ENCODE measurements at regions not wholly inside any gene's neighbourhood (a gene's known extent, or its start where the extent isn't known, plus 50 kb on each side); places are given as distances from the start of the nearest gene placed in this dataset.

DNA sequence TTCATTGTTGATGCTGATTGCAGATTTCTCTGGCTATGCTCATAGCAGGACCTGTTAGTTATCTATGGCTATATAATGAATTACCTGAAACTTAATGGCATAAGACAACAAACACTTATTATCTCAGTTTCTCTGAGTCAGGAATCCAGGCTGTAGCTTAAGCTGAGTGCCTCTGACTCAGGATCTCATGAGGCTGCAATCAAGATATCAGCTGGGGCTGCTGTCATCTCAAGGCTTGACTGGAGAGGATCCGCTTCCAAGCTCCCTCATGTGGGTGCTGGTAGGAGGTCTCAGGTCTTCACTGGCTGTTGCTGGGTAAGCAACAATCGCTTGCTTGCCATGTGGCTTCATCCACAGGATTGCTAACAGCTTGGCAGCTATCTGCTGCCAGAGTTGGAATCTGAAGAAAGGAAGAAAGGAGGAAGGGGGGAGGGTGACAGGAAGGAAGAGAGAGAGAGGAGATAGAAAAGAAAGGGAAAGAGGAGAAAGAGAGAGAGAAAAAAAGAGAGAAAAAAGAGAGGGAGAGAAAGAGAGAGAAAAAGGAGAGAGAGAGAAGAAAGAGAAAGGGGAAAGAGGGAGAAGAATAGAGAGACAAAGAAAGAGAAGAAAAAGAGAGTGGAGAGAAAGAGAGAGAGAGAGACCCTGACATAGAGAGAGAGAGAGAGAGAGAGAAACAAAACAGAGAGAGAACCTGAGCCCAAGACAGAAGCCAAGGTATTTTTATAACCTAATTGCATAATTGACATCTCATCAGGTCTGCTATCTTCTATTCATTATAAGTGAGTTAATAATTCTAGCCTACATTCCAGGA lies 579.0 kb upstream of the BTBD3 start:
- Histone ChIP-seq H3K4me2 (no peak overlapping the region), H3K4me3 (IDR thresholded peaks at IDR 0.05; ENCODE audit: insufficient read depth, low read depth, low read length) (no peak overlapping the region), H3K27me3 (ENCODE audit: insufficient read depth, low read depth) (no peaks in the 10 kb centered on the region), H3K9ac (no peak overlapping the region), H3K79me2 (ENCODE audit: insufficient read depth, low read depth) (no peaks in the 10 kb centered on the region), H3K4me1 (ENCODE audit: low read depth, poor library complexity, severe bottlenecking) (no peaks in the 10 kb centered on the region), H3K36me3 (ENCODE audit: insufficient read depth) (no peaks in the 10 kb centered on the region), H3K27ac (no peak overlapping the region), H4K20me1 (ENCODE audit: insufficient read depth) (no peaks in the 10 kb centered on the region), H2AFZ (ENCODE audit: low read depth) (no peak overlapping the region)
- TF ChIP-seq, protein P1, sequence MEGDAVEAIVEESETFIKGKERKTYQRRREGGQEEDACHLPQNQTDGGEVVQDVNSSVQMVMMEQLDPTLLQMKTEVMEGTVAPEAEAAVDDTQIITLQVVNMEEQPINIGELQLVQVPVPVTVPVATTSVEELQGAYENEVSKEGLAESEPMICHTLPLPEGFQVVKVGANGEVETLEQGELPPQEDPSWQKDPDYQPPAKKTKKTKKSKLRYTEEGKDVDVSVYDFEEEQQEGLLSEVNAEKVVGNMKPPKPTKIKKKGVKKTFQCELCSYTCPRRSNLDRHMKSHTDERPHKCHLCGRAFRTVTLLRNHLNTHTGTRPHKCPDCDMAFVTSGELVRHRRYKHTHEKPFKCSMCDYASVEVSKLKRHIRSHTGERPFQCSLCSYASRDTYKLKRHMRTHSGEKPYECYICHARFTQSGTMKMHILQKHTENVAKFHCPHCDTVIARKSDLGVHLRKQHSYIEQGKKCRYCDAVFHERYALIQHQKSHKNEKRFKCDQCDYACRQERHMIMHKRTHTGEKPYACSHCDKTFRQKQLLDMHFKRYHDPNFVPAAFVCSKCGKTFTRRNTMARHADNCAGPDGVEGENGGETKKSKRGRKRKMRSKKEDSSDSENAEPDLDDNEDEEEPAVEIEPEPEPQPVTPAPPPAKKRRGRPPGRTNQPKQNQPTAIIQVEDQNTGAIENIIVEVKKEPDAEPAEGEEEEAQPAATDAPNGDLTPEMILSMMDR (conservative IDR thresholded peaks at IDR 0.05; ENCODE audit: low read depth, low read length): no peak

DNA sequence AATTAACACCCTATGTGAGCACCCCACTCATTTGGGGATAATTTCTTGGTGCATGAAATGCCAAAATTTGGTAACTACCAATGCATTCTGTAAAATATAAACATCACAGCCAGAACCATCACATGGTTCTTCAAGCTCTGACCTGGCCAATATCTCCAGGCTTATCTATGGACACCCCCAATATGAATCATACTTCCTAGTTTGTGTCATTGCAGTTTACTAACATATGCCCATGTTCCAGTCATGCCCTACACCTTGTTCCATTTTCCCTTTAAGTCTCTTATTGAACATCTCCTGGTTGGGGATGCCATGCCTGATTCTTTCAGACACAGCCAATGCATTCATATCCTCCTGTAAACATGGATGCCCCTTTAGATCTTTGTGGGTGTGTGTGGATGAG lies 572.8 kb upstream of the BTBD3 start:
- H3K4me2 ChIP-seq: no peak overlapping the region
- no peak overlapping the region for H3K27ac ChIP-seq
- H3K27me3 ChIP-seq (ENCODE audit: insufficient read depth, low read depth): no peaks in the 10 kb centered on the region
- TF ChIP-seq, protein P1 (conservative IDR thresholded peaks at IDR 0.05; ENCODE audit: low read depth, low read length): no peak
- H3K9ac ChIP-seq: no peak overlapping the region
- no peak overlapping the region for H2AFZ ChIP-seq (ENCODE audit: low read depth)
- no peak overlapping the region for H3K4me3 ChIP-seq (IDR thresholded peaks at IDR 0.05; ENCODE audit: insufficient read depth, low read depth, low read length)
- H3K4me1 ChIP-seq (ENCODE audit: low read depth, poor library complexity, severe bottlenecking): no peaks in the 10 kb centered on the region
- no peaks in the 10 kb centered on the region for H4K20me1 ChIP-seq (ENCODE audit: insufficient read depth)
- no peaks in the 10 kb centered on the region for H3K36me3 ChIP-seq (ENCODE audit: insufficient read depth)
- H3K79me2 ChIP-seq (ENCODE audit: insufficient read depth, low read depth): no peaks in the 10 kb centered on the region

DNA sequence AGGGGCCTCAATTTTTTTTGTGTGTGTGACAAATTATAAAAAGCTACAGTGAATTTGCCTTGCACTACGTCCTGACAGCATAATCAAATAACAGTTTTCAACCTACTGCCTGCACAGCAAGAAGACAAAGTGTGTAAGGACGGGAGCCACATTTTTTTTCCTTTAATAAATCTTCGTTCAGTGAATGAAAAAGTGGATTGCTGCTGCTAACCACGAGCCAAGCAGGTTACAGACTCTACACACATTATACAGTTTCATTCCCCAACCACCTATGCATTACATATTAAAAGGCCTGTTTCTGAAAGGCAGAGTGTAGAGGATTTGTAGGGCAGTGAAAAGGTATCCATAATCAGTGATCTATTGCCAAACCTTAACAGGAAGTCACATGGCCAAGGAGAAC lies 570.0 kb upstream of the BTBD3 start:
- Histone ChIP-seq H3K4me2 (no peak overlapping the region), H3K79me2 (ENCODE audit: insufficient read depth, low read depth) (no peaks in the 10 kb centered on the region), H4K20me1 (ENCODE audit: insufficient read depth) (no peaks in the 10 kb centered on the region), H3K9ac (no peak overlapping the region), H3K4me1 (ENCODE audit: low read depth, poor library complexity, severe bottlenecking) (no peaks in the 10 kb centered on the region), H3K4me3 (IDR thresholded peaks at IDR 0.05; ENCODE audit: insufficient read depth, low read depth, low read length) (no peak overlapping the region), H3K27ac (no peak overlapping the region), H3K27me3 (ENCODE audit: insufficient read depth, low read depth) (no peaks in the 10 kb centered on the region), H3K36me3 (ENCODE audit: insufficient read depth) (no peaks in the 10 kb centered on the region), H2AFZ (ENCODE audit: low read depth) (no peak overlapping the region)
- TF ChIP-seq, protein P1 (conservative IDR thresholded peaks at IDR 0.05; ENCODE audit: low read depth, low read length): no peak

DNA sequence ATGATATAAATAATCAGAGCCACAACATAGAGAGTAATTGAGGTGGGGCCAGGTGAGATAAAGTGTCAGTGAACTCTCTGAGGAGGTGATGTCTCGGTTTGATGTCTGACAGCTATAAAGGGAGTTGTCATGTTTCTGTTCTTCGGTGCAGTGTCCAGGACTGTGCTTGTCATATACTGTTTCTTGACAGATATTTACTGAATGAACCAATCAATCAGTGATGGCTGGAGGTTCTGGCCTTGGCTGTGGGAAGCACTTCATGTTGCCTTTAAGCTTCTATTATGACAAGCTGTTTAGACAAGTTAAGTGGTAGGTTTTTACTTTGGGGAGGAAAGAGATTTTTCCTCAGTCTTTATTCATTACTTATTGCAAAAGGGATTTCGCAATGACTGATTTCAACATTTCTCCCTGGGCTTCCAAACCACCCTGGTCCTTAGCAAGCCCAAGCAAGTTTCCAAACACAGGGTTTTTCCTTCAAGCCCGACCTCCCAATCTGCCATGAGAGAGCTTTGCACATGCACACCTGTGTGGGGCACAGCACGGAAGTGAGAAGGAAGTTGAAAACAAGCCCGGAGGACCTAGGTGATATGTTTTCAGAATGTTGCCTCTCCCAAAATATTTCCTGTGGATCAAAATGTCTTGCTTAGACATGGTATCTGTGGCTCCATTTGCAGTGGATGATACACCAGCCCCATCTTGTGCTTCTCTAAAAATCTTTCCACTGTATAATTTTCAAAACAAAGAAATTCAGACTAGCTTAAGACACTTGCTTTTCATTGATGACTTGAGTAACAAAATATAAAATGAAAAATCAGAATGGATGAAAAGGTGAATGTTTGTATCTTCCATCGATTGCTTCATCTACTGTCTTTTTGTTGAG lies 567.3 kb upstream of the BTBD3 start:
- no peak overlapping the region for H3K4me3 ChIP-seq (IDR thresholded peaks at IDR 0.05; ENCODE audit: insufficient read depth, low read depth, low read length)
- H4K20me1 ChIP-seq (ENCODE audit: insufficient read depth): no peaks in the 10 kb centered on the region
- H3K27ac ChIP-seq: no peak overlapping the region
- TF ChIP-seq, protein P1 (conservative IDR thresholded peaks at IDR 0.05; ENCODE audit: low read depth, low read length): no peak
- no peaks in the 10 kb centered on the region for H3K27me3 ChIP-seq (ENCODE audit: insufficient read depth, low read depth)
- no peak overlapping the region for H3K9ac ChIP-seq
- no peaks in the 10 kb centered on the region for H3K79me2 ChIP-seq (ENCODE audit: insufficient read depth, low read depth)
- H3K4me2 ChIP-seq: no peak overlapping the region
- no peaks in the 10 kb centered on the region for H3K4me1 ChIP-seq (ENCODE audit: low read depth, poor library complexity, severe bottlenecking)
- no peak overlapping the region for H2AFZ ChIP-seq (ENCODE audit: low read depth)
- H3K36me3 ChIP-seq (ENCODE audit: insufficient read depth): no peaks in the 10 kb centered on the region

All from KMS-11 (cell line).